Panc1 (cell line): ENCODE measurements at regions not wholly inside any gene's neighbourhood (a gene's known extent, or its start where the extent isn't known, plus 50 kb on each side); places are given as distances from the start of the nearest gene placed in this dataset.
"Not testable (repeated sequence)": the region's sequence is repeated elsewhere in the genome, so short reads cannot be mapped to it uniquely, and the experiment has no call there.

Experiments used
- ATAC-seq: fragments of 200-7000 bp; cut with Tn5 transposase; 2 replicates; pipeline ENCODE4 v1.9.1; 2020; ENCODE audit warnings: mild to moderate bottlenecking, moderate library complexity
- BruUV-seq: library from RNA; stranded (reverse); fragments of 400-500 nt; replicated peaks from 2 replicates; lab custom pipeline; 2021; lab: Mats Ljungman, UMichigan
- CTCF ChIA-PET: fragments of 300-600 bp; sonication (Branson Sonifier 250); formaldehyde crosslinking; loops from one replicate; lab custom pipeline; 2022; ENCODE audit warnings: antibody characterized with exemption; lab: Charles Lee
- POLR2A ChIA-PET: fragments of 300-600 bp; sonication (Branson Sonifier 250); formaldehyde crosslinking; loops from one replicate; lab custom pipeline; 2022; ENCODE audit warnings: antibody characterized with exemption; lab: Charles Lee
- DNase-seq: peaks from one replicate; pipeline ENCODE4 v3.0.0-alpha.2; 2010; ENCODE audit warnings: low read depth, low spot score
- H3K27ac ChIP-seq: 2 replicates; pipeline ENCODE4 v1.5.1; 2011; ENCODE audit warnings: mild to moderate bottlenecking, low read length, inconsistent platforms
- H3K27me3 ChIP-seq: fragments of 200-500 bp; sonication (Bioruptor generic); 2 replicates; pipeline ENCODE4 v1.6.0; 2014; ENCODE audit warnings: low read length, inconsistent platforms; ENCODE audit not compliant: control insufficient read depth, insufficient read depth
- H3K36me3 ChIP-seq: fragments of 200-500 bp; sonication (Bioruptor generic); 2 replicates; pipeline ENCODE4 v1.5.1; 2014; ENCODE audit warnings: inconsistent platforms, mild to moderate bottlenecking, low read length, moderate library complexity; ENCODE audit not compliant: control insufficient read depth, insufficient read depth
- H3K4me1 ChIP-seq: 2 replicates; pipeline ENCODE4 v1.5.1; 2011; ENCODE audit warnings: inconsistent platforms, mild to moderate bottlenecking, low read length, moderate library complexity; ENCODE audit not compliant: control insufficient read depth, insufficient read depth
- H3K4me3 ChIP-seq, 2 experiments: 2 replicates each; pipeline ENCODE4 v1.5.1; 2011 to 2012; ENCODE audit warnings: low read depth in 2 of 2, low read length in 2 of 2, mild to moderate bottlenecking in 2 of 2, inconsistent platforms in 1 of 2, moderate library complexity in 1 of 2
- H3K9me3 ChIP-seq: fragments of 200-500 bp; sonication (Bioruptor generic); 2 replicates; pipeline ENCODE4 v1.5.1; 2014; ENCODE audit warnings: low read depth, mild to moderate bottlenecking, inconsistent platforms, low read length, moderate library complexity; ENCODE audit not compliant: control insufficient read depth, insufficient read depth
- POLR2AphosphoS5 ChIP-seq: IDR thresholded peaks from 2 replicates; pipeline ENCODE4 v1.6.1; 2012; ENCODE audit warnings: mild to moderate bottlenecking, low read depth, low read length, moderate library complexity
- SIN3A ChIP-seq: IDR thresholded peaks from 2 replicates; pipeline ENCODE4 v1.6.1; 2012; ENCODE audit warnings: low read depth, mild to moderate bottlenecking, low read length, moderate library complexity, borderline replicate concordance; ENCODE audit not compliant: insufficient read depth
- TCF7L2 ChIP-seq: IDR thresholded peaks from 2 replicates; pipeline ENCODE4 v1.6.1; 2011; ENCODE audit warnings: mild to moderate bottlenecking, low read depth, low read length, inconsistent platforms
- in situ Hi-C: cut with HindIII; loops from 2 replicates; pipeline ENCODE4 v1.10.0; 2016; ENCODE audit warnings: low sequenced_read_pairs, low pct_unique_long_range_greater_than_20kb
- intact Hi-C: fragments of 100-400 bp; cut with micrococcal nuclease; formaldehyde crosslinking; loops from one replicate; pipeline ENCODE4 v1.10.0; 2022; ENCODE audit not compliant: unreplicated experiment
- TF ChIP-seq, protein P1 (sequence below), 2 experiments: IDR thresholded peaks; 2 replicates each; pipeline ENCODE4 v1.6.1; 2011 to 2012; ENCODE audit warnings: low read depth in 2 of 2, control low read depth in 1 of 2, low read length in 1 of 2, mild to moderate bottlenecking in 1 of 2, moderate library complexity in 1 of 2; ENCODE audit not compliant: insufficient read depth in 1 of 2
- TF ChIP-seq, protein P2 (sequence below): fragments of 450-650 bp; IDR thresholded peaks from 2 replicates; pipeline ENCODE4 v1.5.1; 2017; ENCODE audit warnings: mild to moderate bottlenecking

DNA sequence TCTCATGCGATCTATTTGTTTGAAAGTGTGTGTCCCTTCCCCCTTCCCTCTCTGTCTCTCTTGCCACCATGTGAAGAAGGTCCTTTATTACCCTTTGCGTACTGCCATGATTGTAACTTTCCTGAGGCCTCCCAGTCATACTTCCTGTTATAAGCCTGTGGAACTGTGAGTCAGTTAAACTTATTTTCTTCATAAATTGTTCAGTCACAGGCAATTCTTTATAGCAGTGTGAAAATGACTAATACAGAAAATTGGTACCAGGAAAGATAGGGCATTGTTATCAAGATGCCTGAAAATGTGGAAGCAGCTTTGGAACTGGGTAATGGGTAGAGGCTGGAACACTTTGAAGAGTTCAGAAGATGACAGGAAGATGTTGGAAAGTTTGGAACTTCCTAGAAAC is 743.7 kb upstream of the NECTIN3 start:
- no peaks in the 10 kb centered on the region for H3K4me1 ChIP-seq
- BruUV-seq = no TSS peak
- no peak for ATAC-seq
- H3K27me3 ChIP-seq = no peaks in the 10 kb centered on the region
- CTCF ChIA-PET = no interaction called here
- DNase-seq = no peak
- H3K4me3 ChIP-seq = no peak overlapping the region
- TF ChIP-seq TCF7L2 = no peak
- no peak for TF ChIP-seq POLR2AphosphoS5
- TF ChIP-seq, protein P1, sequence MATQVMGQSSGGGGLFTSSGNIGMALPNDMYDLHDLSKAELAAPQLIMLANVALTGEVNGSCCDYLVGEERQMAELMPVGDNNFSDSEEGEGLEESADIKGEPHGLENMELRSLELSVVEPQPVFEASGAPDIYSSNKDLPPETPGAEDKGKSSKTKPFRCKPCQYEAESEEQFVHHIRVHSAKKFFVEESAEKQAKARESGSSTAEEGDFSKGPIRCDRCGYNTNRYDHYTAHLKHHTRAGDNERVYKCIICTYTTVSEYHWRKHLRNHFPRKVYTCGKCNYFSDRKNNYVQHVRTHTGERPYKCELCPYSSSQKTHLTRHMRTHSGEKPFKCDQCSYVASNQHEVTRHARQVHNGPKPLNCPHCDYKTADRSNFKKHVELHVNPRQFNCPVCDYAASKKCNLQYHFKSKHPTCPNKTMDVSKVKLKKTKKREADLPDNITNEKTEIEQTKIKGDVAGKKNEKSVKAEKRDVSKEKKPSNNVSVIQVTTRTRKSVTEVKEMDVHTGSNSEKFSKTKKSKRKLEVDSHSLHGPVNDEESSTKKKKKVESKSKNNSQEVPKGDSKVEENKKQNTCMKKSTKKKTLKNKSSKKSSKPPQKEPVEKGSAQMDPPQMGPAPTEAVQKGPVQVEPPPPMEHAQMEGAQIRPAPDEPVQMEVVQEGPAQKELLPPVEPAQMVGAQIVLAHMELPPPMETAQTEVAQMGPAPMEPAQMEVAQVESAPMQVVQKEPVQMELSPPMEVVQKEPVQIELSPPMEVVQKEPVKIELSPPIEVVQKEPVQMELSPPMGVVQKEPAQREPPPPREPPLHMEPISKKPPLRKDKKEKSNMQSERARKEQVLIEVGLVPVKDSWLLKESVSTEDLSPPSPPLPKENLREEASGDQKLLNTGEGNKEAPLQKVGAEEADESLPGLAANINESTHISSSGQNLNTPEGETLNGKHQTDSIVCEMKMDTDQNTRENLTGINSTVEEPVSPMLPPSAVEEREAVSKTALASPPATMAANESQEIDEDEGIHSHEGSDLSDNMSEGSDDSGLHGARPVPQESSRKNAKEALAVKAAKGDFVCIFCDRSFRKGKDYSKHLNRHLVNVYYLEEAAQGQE (IDR thresholded peaks at IDR 0.05; ENCODE audit: insufficient read depth in 1 of 2, low read depth in 2 of 2, low read length in 1 of 2) = no peak
- no peak for TF ChIP-seq SIN3A
- TF ChIP-seq, protein P2, sequence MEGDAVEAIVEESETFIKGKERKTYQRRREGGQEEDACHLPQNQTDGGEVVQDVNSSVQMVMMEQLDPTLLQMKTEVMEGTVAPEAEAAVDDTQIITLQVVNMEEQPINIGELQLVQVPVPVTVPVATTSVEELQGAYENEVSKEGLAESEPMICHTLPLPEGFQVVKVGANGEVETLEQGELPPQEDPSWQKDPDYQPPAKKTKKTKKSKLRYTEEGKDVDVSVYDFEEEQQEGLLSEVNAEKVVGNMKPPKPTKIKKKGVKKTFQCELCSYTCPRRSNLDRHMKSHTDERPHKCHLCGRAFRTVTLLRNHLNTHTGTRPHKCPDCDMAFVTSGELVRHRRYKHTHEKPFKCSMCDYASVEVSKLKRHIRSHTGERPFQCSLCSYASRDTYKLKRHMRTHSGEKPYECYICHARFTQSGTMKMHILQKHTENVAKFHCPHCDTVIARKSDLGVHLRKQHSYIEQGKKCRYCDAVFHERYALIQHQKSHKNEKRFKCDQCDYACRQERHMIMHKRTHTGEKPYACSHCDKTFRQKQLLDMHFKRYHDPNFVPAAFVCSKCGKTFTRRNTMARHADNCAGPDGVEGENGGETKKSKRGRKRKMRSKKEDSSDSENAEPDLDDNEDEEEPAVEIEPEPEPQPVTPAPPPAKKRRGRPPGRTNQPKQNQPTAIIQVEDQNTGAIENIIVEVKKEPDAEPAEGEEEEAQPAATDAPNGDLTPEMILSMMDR = no peak
- in situ Hi-C loops (no loop called here), intact Hi-C loops (no loop called here)
- POLR2A ChIA-PET = no interaction called here
- H3K9me3 ChIP-seq = no peaks in the 10 kb centered on the region
- H3K36me3 ChIP-seq = no peaks in the 10 kb centered on the region
- no peak overlapping the region for H3K27ac ChIP-seq

DNA sequence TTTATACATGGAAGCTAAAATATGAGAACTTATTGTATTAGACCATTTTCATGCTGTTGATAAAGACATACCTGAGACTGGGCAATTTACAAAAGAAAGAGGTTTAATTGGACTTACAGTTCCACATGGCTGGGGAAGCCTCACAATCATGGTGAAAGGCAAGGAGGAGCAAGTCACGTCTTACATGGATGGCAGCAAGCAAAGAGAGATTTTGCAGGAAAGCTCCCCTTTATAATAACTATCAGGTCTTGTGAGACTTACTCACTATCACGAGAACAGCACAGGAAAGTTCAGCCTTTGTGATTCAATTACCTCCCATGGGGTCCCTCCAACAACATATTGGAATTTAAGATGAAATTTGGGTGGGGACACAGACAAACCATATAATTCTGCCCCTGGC is 740.1 kb upstream of the NECTIN3 start:
- H3K4me3 ChIP-seq, H3K27ac ChIP-seq, H3K9me3 ChIP-seq, H3K4me1 ChIP-seq, POLR2A ChIA-PET, CTCF ChIA-PET, ATAC-seq, intact Hi-C loops, DNase-seq, H3K36me3 ChIP-seq, H3K27me3 ChIP-seq, BruUV-seq, in situ Hi-C loops: not testable (repeated sequence)

DNA sequence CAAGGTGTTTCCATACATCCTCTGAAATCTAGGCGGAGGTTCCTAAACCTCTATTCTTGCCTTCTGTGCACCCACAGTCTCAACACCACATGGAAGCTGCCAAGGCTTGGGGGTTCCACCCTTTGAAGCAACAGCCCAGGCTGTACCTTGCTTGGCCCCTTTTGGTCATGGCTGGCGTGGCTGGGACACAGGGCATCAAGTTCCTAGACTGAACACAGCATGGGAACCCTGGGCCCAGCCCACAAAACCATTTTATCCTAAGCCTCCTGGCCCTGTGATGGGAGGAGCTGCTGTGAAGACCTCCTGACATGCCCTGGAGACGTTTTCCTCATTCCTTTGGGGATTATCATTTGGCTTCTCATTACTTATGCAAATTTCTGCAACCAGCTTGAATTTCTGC is 739.0 kb upstream of the NECTIN3 start:
- TF ChIP-seq, protein P2 = no peak
- TF ChIP-seq TCF7L2 = no peak
- TF ChIP-seq SIN3A = no peak
- TF ChIP-seq POLR2AphosphoS5 = no peak
- TF ChIP-seq, protein P1 (IDR thresholded peaks at IDR 0.05; ENCODE audit: insufficient read depth in 1 of 2, low read depth in 2 of 2, low read length in 1 of 2) = no peak
- ChIA-PET CTCF (no interaction called here), POLR2A (no interaction called here)
- Histone ChIP-seq H3K9me3 (no peaks in the 10 kb centered on the region), H3K4me1 (no peaks in the 10 kb centered on the region), H3K36me3 (no peaks in the 10 kb centered on the region), H3K27ac (no peak overlapping the region), H3K4me3 (no peak overlapping the region), H3K27me3 (no peaks in the 10 kb centered on the region)
- ATAC-seq (no peak), DNase-seq (no peak)
- in situ Hi-C loops = no loop called here
- intact Hi-C loops = no loop called here
- no TSS peak for BruUV-seq
